KG1 (cell line): ENCODE measurements at regions not wholly inside any gene's neighbourhood (a gene's known extent, or its start where the extent isn't known, plus 50 kb on each side); places are given as distances from the start of the nearest gene placed in this dataset.

Source experiments
- DNase-seq: peaks from one replicate; lab custom pipeline; 2025; lab: John Stamatoyannopoulos, UW

DNA sequence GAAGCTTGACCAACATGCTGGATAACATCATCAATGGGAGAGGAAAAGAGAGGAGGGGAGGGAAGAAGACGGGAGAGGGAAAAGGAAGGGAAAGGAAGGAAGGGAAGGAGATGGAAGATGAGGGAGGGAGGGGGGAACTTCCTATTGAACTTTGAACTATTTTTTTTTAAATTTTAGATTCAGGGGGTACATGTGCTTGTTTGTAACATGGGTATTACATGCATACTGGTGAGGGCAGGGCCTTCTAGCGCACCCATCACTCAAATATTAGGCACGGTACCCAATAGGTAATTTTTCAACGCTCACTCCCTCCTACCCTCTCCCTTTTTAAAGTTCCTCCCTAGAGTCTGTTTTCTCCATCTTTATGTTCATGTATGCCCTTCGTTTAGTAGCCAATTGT lies 383.2 kb upstream of the XYLT1 start:
- no peak for DNase-seq

GRCh38 chr16:17852977-17853702 lies 382.4 kb upstream of the XYLT1 start:
- DNase-seq: no peak

DNA sequence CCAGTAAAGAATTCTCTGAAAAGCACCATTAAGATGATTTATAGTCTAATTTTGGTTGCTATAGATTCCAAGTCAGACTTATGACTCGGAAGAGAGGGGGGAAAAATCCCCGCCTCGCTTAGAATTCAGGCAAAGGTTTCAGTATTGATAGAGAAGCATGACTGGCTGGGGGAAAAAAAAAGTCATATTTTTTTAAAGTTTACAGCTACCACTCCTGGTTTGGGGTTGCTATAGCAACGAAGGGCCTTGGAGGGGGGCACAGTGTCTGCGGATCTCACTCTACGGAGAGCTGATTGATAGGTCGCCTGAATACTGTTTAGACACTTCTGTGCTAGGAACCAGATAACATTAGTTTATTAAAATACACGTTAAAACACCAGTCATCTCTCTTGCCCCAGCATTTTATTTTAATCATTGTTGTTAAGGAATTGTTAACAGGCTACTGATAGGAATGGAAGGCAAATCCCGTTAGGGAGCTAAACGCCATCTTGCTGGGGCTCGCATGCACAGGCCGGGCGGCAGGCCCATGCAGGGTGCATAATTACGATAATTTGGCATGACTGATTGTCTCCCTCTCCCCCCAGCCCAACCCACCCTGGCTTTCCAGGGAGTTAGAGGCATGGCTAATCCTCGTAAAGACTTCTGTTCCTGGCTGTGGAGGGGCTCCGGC lies 380.0 kb upstream of the XYLT1 start:
- DNase-seq: no peak

DNA sequence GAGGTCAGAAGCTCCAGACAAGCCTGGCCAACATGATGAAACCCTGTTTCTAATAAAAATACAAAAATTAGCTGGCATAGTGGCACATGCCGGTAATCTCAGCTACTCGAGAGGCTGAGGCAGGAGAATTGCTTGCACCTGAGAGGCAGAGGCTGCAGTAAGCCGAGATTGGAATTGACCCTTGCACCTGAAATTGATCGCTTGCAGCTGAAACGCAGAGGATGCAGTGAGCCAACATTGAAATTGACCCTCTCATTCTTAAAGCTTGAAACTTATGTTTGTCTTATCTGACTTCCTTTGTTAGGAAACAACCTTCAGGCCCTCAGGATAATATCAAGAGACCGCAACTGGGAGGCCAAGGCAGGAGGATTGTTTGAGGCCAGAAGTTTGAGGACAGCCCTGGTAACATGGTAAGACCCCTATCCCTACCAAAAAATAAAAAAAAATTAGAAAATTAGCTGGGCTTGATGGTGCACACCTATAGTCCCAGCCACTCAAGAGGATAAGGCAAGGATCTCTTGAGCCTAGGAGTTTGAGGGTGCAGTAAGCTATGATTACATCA lies 376.6 kb upstream of the XYLT1 start:
- DNase-seq: no peak

DNA sequence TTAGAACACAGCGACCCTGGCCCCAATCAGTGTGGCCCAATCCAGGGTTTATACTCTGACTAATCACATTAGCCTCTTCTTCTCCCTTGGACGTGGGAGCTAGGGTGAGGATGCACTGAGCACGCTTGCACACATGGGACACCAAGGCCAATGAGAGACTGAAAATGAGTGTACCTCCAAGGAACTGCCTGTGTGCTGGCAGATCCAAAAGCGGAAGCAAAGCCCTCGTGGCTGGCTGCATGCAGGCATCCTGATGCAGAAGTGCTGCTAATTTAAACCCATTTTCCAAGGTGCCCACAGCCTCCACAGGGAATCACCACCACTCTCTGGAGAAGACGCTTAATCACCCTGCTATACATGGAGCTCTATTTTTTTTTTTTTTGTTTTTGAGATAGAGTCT lies 375.3 kb upstream of the XYLT1 start:
- no peak for DNase-seq

DNA sequence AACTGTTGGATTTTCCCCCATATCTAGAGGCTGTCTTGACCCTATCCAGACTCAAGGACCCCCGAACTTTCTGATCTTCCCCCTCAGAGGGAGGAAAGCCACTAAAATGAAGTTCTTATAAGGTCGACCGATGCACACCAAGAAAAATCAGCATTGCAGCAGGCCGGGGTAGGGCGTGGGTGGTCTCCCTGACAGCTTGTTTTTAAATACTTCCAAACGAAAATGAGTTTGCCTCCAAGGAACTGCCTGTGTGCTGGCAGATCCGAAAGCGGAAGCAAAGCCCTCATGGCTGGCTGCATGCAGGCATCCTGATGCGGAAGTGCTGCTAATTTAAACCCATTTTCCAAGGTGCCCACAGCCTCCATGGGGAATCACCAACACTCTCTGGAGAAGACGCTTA lies 374.3 kb upstream of the XYLT1 start:
- DNase-seq: no peak

DNA sequence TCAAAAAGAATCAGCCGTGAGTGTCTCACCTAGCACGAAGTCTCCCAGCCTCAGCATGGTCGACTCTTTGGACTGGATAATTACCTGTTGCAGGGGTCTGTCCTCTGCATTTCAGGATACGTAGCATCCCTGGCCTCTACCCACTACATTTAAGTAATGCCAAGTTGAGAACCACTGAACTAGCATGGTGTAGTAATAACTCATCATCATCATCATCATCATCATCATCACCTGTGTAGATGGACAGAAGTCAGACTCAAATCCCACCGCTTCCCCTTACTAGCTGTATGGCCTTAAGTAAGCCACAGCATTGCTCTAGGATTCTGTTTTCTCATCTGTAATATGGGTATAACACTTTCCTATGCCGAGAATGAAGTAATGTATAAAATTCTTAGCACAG lies 373.1 kb upstream of the XYLT1 start:
- DNase-seq: no peak

- DNase-seq: no peak
Observed at GRCh38 chr16:17839907-17840306, 369.1 kb upstream of the XYLT1 start.

GRCh38 chr16:17839272-17839671 lies 368.5 kb upstream of the XYLT1 start:
- DNase-seq: no peak

DNA sequence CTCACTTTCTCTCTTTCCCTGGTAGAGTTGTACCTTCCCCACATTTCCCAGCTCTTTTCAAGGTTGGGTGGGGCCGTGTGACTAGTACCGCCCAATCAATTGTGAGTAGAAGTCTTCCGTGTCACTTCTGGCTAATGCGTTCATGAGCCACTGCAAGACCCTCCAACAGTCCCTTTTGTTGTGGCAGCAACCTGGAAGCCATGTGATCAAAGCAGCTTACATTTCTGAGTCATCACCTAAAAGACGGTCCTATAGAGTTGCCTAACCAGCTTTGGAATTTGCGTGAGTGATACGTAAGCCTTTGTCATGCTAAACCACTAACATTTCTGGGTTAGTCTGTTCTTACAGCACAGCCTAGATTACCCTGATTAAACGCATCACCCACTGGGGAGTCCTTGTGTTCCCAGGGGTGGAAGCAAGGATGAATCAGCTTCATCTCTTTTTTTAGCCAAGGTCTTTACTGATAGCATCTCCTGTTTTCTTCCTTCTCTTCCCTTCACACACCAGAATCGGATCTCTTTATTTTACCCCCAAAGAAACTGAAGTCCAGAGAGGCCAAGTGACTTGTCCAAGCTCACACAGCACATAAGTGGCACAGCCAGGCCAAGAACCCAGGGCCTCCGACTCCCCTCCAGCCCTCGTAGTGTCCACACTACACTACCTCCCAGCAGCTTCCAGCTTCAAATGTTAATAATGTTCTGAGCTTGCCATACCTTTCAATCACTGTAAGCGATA lies 366.3 kb upstream of the XYLT1 start:
- no peak for DNase-seq

- no peak for DNase-seq
Observed at GRCh38 chr16:17835118-17835876, 364.5 kb upstream of the XYLT1 start.

GRCh38 chr16:17832738-17833137 lies 362.0 kb upstream of the XYLT1 start:
- DNase-seq: no peak

- no peak for DNase-seq
Observed at GRCh38 chr16:17831330-17831729, 360.6 kb upstream of the XYLT1 start.

- no peak for DNase-seq
Observed at GRCh38 chr16:17830651-17831050, 359.9 kb upstream of the XYLT1 start.

- no peak for DNase-seq
Observed at GRCh38 chr16:17829811-17830210, 359.1 kb upstream of the XYLT1 start.

GRCh38 chr16:17828012-17828411 lies 357.3 kb upstream of the XYLT1 start:
- DNase-seq: no peak

DNA sequence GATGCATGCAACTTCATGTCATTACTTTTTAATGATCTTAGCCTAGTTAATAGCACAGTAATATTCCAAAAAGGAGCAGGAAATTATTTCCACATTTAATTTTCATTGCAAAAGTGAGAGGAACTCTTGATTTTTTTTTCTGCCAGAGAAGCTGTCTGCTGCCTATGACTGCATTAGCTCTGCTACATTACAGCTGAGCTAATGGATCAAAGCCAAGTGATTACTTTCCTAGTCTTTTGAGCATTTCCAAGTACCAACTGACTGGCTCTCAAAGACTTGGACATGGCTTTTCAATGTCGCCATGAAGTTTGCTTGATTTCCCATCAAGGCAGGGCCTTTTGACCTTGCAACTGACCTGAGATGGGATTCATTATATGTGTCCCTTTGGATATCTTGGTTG lies 356.6 kb upstream of the XYLT1 start:
- no peak for DNase-seq

GRCh38 chr16:17817943-17818342 lies 347.2 kb upstream of the XYLT1 start:
- DNase-seq: no peak

DNA sequence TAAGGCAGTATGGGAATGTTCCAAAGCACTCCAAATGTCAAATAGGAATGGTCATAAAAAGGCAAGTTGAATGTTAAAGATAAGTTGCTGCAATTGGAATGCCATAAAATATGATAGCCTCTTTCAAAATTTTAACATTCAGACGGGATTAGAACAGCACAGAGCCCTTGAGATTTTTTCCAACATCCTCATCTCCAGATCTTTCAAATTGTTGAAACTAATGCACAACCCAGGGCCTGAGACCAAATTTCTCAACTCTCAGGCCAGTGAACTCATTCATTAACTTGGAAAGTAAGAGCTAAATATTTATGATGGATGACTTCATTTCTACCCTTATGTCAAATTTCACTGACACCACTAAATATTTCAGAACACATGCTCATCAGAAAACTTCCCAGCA lies 346.5 kb upstream of the XYLT1 start:
- no peak for DNase-seq

DNA sequence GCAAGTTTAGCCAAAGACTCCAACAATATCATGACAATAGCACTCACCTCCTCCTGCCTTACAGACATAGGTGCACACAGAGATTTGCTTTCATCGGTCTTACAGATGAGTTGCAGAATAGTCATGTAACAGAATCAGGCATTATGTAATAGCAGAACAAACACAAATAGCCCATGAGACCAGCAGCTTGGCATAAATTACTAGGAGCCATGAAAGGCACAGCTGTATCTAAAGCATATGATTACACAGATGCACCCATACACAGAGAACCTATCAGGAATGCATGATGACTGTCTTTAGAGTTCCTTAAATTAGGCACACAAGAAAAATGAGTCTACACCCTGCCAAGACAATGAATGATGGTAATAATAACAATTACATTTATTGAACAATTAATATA lies 342.0 kb upstream of the XYLT1 start:
- no peak for DNase-seq

- DNase-seq: no peak
Observed at GRCh38 chr16:17804857-17805256, 334.1 kb upstream of the XYLT1 start.
